Activated B cell treated with CpG ODN at 0.5 μM for 24 hours (primary cell): ENCODE measurements at regions not wholly inside any gene's neighbourhood (a gene's known extent, or its start where the extent isn't known, plus 50 kb on each side); places are given as distances from the start of the nearest gene placed in this dataset.

Experiments
- ATAC-seq: fragments of 200-7000 bp; cut with Tn5 transposase; one replicate; pipeline ENCODE4 v1.10.0; 2021; ENCODE audit warnings: low read depth, mild to moderate bottlenecking, moderate library complexity
- CTCF ChIA-PET: fragments of 350-600 bp; sonication (Branson Sonifier 250); formaldehyde crosslinking; loops from one replicate; lab custom pipeline; 2021; ENCODE audit warnings: antibody characterized with exemption; lab: Charles Lee
- POLR2A ChIA-PET: fragments of 350-600 bp; sonication (Branson Sonifier 250); formaldehyde crosslinking; loops from one replicate; lab custom pipeline; 2021; ENCODE audit warnings: antibody characterized with exemption; lab: Charles Lee
- DNase-seq: peaks from one replicate; pipeline ENCODE4 v3.0.0; 2022
- H3K27ac Mint-ChIP-seq: one replicate; pipeline ENCODE4 v1.8.0; 2020; ENCODE audit warnings: mixed read lengths
- H3K27me3 Mint-ChIP-seq: one replicate; pipeline ENCODE4 v1.8.0; 2021; ENCODE audit warnings: mixed read lengths
- H3K36me3 Mint-ChIP-seq: one replicate; pipeline ENCODE4 v1.8.0; 2021; ENCODE audit warnings: low read depth, mixed read lengths
- H3K4me1 Mint-ChIP-seq: one replicate; pipeline ENCODE4 v1.8.0; 2021; ENCODE audit warnings: mixed read lengths
- H3K4me3 Mint-ChIP-seq: one replicate; pipeline ENCODE4 v1.8.0; 2020; ENCODE audit warnings: mild to moderate bottlenecking, mixed read lengths
- H3K9me3 Mint-ChIP-seq: one replicate; pipeline ENCODE4 v1.8.0; 2020; ENCODE audit warnings: mixed read lengths
- CTCF ChIP-seq: fragments of 200-600 bp; IDR thresholded peaks from one replicate; pipeline ENCODE4 v1.8.0; 2022; ENCODE audit warnings: antibody characterized with exemption, mild to moderate bottlenecking
- intact Hi-C: fragments of 100-400 bp; cut with micrococcal nuclease; formaldehyde crosslinking; loops from one replicate; pipeline ENCODE4 v1.15.1; 2024

- Mint-ChIP-seq H3K4me1 (no peaks in the 10 kb centered on the region), H3K9me3 (peaks cover 2% of the 10 kb centered on the region), H3K36me3 (no peaks in the 10 kb centered on the region), H3K27ac (no peak overlapping the region), H3K27me3 (no peaks in the 10 kb centered on the region), H3K4me3 (no peak overlapping the region)
- DNase-seq (no peak), ATAC-seq (no peak)
- TF ChIP-seq CTCF: no peak
- ChIA-PET POLR2A (interaction anchor here (0.6 kb wide), 2 partner anchors 8 to 30 kb away, joined by 3 to 4 read pairs; no protein-coding TSS in a partner anchor), CTCF (interaction anchor here (0.7 to 0.8 kb wide), 2 partner anchors 58 to 529 kb away, joined by 3 read pairs; no protein-coding TSS in a partner anchor)
- intact Hi-C loops: no loop called here
Observed at GRCh38 chr12:67414011-67414715, 145.0 kb downstream of the CAND1 start.

GRCh38 chr12:67415473-67415872 is 146.3 kb downstream of the CAND1 start:
- Mint-ChIP-seq H3K27ac (no peak overlapping the region), H3K9me3 (peaks cover 2% of the 10 kb centered on the region), H3K4me1 (no peaks in the 10 kb centered on the region), H3K36me3 (no peaks in the 10 kb centered on the region), H3K27me3 (no peaks in the 10 kb centered on the region), H3K4me3 (no peak overlapping the region)
- no peak for TF ChIP-seq CTCF
- no peak for DNase-seq
- CTCF ChIA-PET: no interaction called here
- ATAC-seq: no peak
- intact Hi-C loops: no loop called here
- POLR2A ChIA-PET: no interaction called here

GRCh38 chr12:67419810-67420209 is 150.7 kb downstream of the CAND1 start:
- Mint-ChIP-seq H3K27ac (no peak overlapping the region), H3K36me3 (no peaks in the 10 kb centered on the region), H3K9me3 (no peaks in the 10 kb centered on the region), H3K4me1 (no peaks in the 10 kb centered on the region), H3K4me3 (no peak overlapping the region), H3K27me3 (peaks cover 8% of the 10 kb centered on the region)
- ChIA-PET CTCF (no interaction called here), POLR2A (no interaction called here)
- intact Hi-C loops: no loop called here
- ATAC-seq (no peak), DNase-seq (no peak)
- TF ChIP-seq CTCF: no peak

- Mint-ChIP-seq H3K27ac (no peak overlapping the region), H3K4me1 (no peaks in the 10 kb centered on the region), H3K27me3 (peaks cover 10% of the 10 kb centered on the region), H3K4me3 (no peak overlapping the region), H3K9me3 (no peaks in the 10 kb centered on the region), H3K36me3 (no peaks in the 10 kb centered on the region)
- intact Hi-C loops: no loop called here
- ChIA-PET CTCF (no interaction called here), POLR2A (no interaction called here)
- ATAC-seq: no peak
- no peak for DNase-seq
- no peak for TF ChIP-seq CTCF
Observed at GRCh38 chr12:67420506-67420905, 151.3 kb downstream of the CAND1 start.

GRCh38 chr12:67422081-67422480 is 152.9 kb downstream of the CAND1 start:
- CTCF ChIA-PET: no interaction called here
- H3K27ac Mint-ChIP-seq: no peak overlapping the region
- no peaks in the 10 kb centered on the region for H3K4me1 Mint-ChIP-seq
- no peaks in the 10 kb centered on the region for H3K9me3 Mint-ChIP-seq
- no peaks in the 10 kb centered on the region for H3K36me3 Mint-ChIP-seq
- H3K27me3 Mint-ChIP-seq: peaks cover 10% of the 10 kb centered on the region
- POLR2A ChIA-PET: no interaction called here
- TF ChIP-seq CTCF: no peak
- H3K4me3 Mint-ChIP-seq: no peak overlapping the region
- ATAC-seq (no peak), DNase-seq (no peak)
- intact Hi-C loops: no loop called here
